ENCODE measurements at regions not wholly inside any gene's neighbourhood (a gene's known extent, or its start where the extent isn't known, plus 50 kb on each side); places are given as distances from the start of the nearest gene placed in this dataset.

DNA sequence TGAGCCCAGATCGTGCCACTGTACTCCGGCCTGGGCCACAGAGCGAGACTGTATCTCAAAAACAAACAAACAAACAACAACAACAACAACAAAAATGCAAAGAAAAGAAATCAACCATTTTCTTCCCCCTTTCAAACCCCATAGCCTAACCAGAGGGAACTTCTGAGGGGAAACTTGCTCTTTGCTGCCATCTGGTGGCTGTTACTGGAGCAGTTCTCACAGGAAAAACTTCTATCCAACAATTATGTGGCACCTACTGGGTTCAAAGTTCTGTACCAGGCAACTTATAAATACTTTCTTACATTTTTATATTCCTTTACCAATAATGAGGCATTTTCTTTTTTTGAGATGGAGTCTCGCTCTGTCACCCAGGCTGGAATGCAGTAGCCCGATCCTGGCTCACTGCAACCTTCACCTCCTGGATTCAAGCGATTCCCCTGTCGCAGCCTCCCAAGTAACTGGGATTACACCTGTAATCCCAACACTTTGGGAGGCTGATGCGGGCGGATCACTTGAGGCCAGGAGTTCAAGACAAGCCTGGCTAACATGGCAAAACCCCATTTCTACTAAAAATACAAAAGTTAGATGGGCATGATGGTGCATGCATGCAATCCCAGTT lies 50.9 kb upstream of the BICDL1 start:
- Histone ChIP-seq H2BK15ac (ENCODE audit: low read length) (no peak overlapping the region), H3K27me3 (ENCODE audit: control insufficient read depth in 3 of 3, insufficient read depth in 3 of 3, low read depth in 1 of 3, low read length in 3 of 3) (no peaks in the 10 kb centered on the region), H4K8ac (ENCODE audit: low read depth, low read length) (no peak overlapping the region), H2BK5ac (ENCODE audit: low read length) (no peak overlapping the region), H2AFZ (ENCODE audit: low read length) (no peak overlapping the region), H3K36me3 (replicated peaks in 1 of 2; ENCODE audit: control insufficient read depth in 2 of 2, insufficient read depth in 2 of 2, low read length in 2 of 2) (no peaks in the 10 kb centered on the region), H3K79me1 (ENCODE audit: low read depth, low read length) (no peaks in the 10 kb centered on the region), H3K18ac (ENCODE audit: low read length) (no peak overlapping the region), H3K4me3 (ENCODE audit: low read length in 2 of 2) (no peak overlapping the region), H3K9ac (ENCODE audit: low read depth, low read length, poor library complexity) (no peak overlapping the region), H3K4ac (ENCODE audit: low read length) (no peak overlapping the region), H3K4me2 (ENCODE audit: insufficient read depth, low read length, poor library complexity, severe bottlenecking) (no peak overlapping the region), H2AK5ac (ENCODE audit: low read depth, low read length) (no peak overlapping the region), H3K23ac (ENCODE audit: low read depth, low read length, poor library complexity) (no peak overlapping the region), H3K14ac (ENCODE audit: low read length) (no peak overlapping the region), H4K91ac (ENCODE audit: low read depth, low read length, poor library complexity) (no peak overlapping the region), H3K9me3 (replicated peaks in 1 of 2; ENCODE audit: control insufficient read depth in 2 of 2, insufficient read depth in 1 of 2, low read depth in 1 of 2, low read length in 2 of 2) (no peaks in the 10 kb centered on the region), H2BK12ac (ENCODE audit: low read length) (no peak overlapping the region), H2BK120ac (ENCODE audit: low read depth, low read length) (no peak overlapping the region), H3K27ac (replicated peaks; ENCODE audit: low read length) (no peak overlapping the region), H3K4me1 (ENCODE audit: control insufficient read depth in 2 of 2, insufficient read depth in 1 of 2, low read depth in 1 of 2, low read length in 2 of 2) (no peaks in the 10 kb centered on the region)
- DNase-seq (ENCODE audit: low spot score): peak; percentile 67
- no CpG with 5 or more reads among the region's 9 CpGs for WGBS, 2 donors (ENCODE audit: extremely low coverage in 2 of 2, insufficient read length in 2 of 2, insufficient replicate concordance in 1 of 2)

All from neuronal stem cell (in vitro differentiated cells).